Heart left ventricle (tissue), 16 donors: ENCODE measurements at regions not wholly inside any gene's neighbourhood (a gene's known extent, or its start where the extent isn't known, plus 50 kb on each side); places are given as distances from the start of the nearest gene placed in this dataset.

ENCODE experiments used
- ATAC-seq, 4 donors: fragments of 200-7000 bp; cut with Tn5 transposase; one replicate each; pipeline ENCODE4 v1.9.1; 2020 to 2022; ENCODE audit warnings: moderate library complexity in 4 of 4, mild to moderate bottlenecking in 3 of 4, moderate number of reproducible peaks in 1 of 4
- DNase-seq, 5 donors: peaks; one replicate each; pipeline ENCODE4 v3.0.0-alpha.2; 2020
- H3K27ac ChIP-seq, 12 donors: fragments of 200-600 bp; sonication (generic) in 4 of 12; one replicate each; pipeline versions ENCODE4 v1.5.0 to v1.8.0; 2016 to 2022; ENCODE audit warnings: mild to moderate bottlenecking in 2 of 12
- H3K27me3 ChIP-seq, 9 donors: fragments of 200-600 bp; sonication (generic) in 2 of 9; one replicate each; pipeline versions ENCODE4 v1.5.1 to v1.8.0; 2016 to 2022; ENCODE audit warnings: mild to moderate bottlenecking in 3 of 9
- H3K36me3 ChIP-seq, 9 donors: fragments of 200-600 bp; sonication (generic) in 2 of 9; one replicate each; pipeline versions ENCODE4 v1.5.0 to v1.8.0; 2018 to 2022; ENCODE audit warnings: mild to moderate bottlenecking in 2 of 9
- H3K4me1 ChIP-seq, 12 donors: fragments of 200-600 bp; sonication (generic) in 4 of 12; one replicate each; pipeline versions ENCODE4 v1.5.0 to v1.8.0; 2016 to 2022; ENCODE audit warnings: mild to moderate bottlenecking in 3 of 12
- H3K4me3 ChIP-seq, 12 donors: fragments of 200-600 bp; sonication (generic) in 4 of 12; one replicate each; pipeline versions ENCODE4 v1.5.0 to v1.8.0; 2017 to 2022; ENCODE audit warnings: mild to moderate bottlenecking in 9 of 12, moderate library complexity in 4 of 12
- H3K9me3 ChIP-seq, 12 donors: fragments of 200-600 bp; sonication (generic) in 4 of 12; one replicate each; pipeline versions ENCODE4 v1.5.0 to v1.8.0; 2016 to 2022; ENCODE audit warnings: mild to moderate bottlenecking in 1 of 12
- CTCF ChIP-seq, 12 donors: fragments of 200-600 bp; sonication (generic) in 4 of 12; IDR thresholded peaks; one replicate each; pipeline versions ENCODE4 v1.5.0 to v1.8.0; 2018 to 2022; ENCODE audit warnings: antibody characterized with exemption in 12 of 12, mild to moderate bottlenecking in 5 of 12
- POLR2A ChIP-seq, 2 donors: fragments of 450-650 bp; IDR thresholded peaks; one replicate each; pipeline ENCODE4 v1.6.1; 2017; ENCODE audit warnings: antibody characterized with exemption in 2 of 2, mild to moderate bottlenecking in 2 of 2, moderate library complexity in 2 of 2
- WGBS, 4 donors: extraction: QIAGEN DNeasy Blood & Tissue Kit in 2 of 4; methylation state at CpG; one replicate each; pipeline versions ENCODE4 v1.1.5 to v1.1.7; 2013 to 2018; 5-methylcytosine and 5-hydroxymethylcytosine counted together
- intact Hi-C, 10 donors: fragments of 100-400 bp; cut with DNase I; formaldehyde crosslinking; loops; one replicate each; pipeline versions ENCODE4 v1.11.1 to v1.14.2; 2022
- donor health status: ischemic (EF 13 %, LVEDD 7.1; RV severe dilation, severe dysfunction).
- donor health status: healthy with polysubstance abuse.
- donor health status: DM: no; HTN: yes; CAD: no.
- donor health status: DM: no; HTN: no; CAD: no.
- donor health status: ischemic (EF 25% LVEDD 6.9; RV normal size, moderate dysfunction).
- donor health status: ischemic (EF 25% LVEDD 5.7; RV mildly dilated, moderate dysfunction).
- donor health status: healthy.
- donor health status: DM: yes; HTN: yes; CAD: no.
- donor health status: ischemic (EF 35%, LVEDD 5.7; RV mildly dilated, moderate dysfunction).
- donor health status: nonischemic (EF 11% LVEDD 7.7; RV severe dilation, severe dysfunction).
- donor health status: DM: yes; HTN: yes; CAD: no.
- donor health status: PGD.
- donor health status: ischemic (EF 29% LVEDD 5.4; RV normal size, mild dysfunction).
- donor health status: nonischemic (EF 23%, LVEDD 6.1; RV moderate dilation, normal function).

- TF ChIP-seq CTCF (IDR thresholded peaks at IDR 0.05) (no peak), POLR2A (IDR thresholded peaks at IDR 0.05) (no peak)
- peaks cover 0 to 7% (median 0%) of the 10 kb centered on the region in 12 donors for H3K4me1 ChIP-seq
- no peaks in the 10 kb centered on the region for H3K9me3 ChIP-seq
- H3K36me3 ChIP-seq, result no peaks in the 10 kb centered on the region
- H3K4me3 ChIP-seq, result no peak overlapping the region
- ATAC-seq (no peak), DNase-seq (no peak)
- H3K27ac ChIP-seq, result no peak overlapping the region
- H3K27me3 ChIP-seq, result no peaks in the 10 kb centered on the region
- WGBS, 4 donors, result 90 to 97% (median 94%) methylated on average over 2 of the region's 2 CpGs
- intact Hi-C loops, result no loop called here
Measured at GRCh38 chr1:220438741-220439140, 89.2 kb upstream of the MARK1 start.

GRCh38 chr1:220432408-220432807 is 95.5 kb upstream of the MARK1 start:
- intact Hi-C loops, result no loop called here
- no peaks in the 10 kb centered on the region for H3K27me3 ChIP-seq
- DNase-seq, result no peak
- H3K4me1 ChIP-seq, result peaks cover 0 to 7% (median 0%) of the 10 kb centered on the region in 12 donors
- H3K9me3 ChIP-seq, result no peaks in the 10 kb centered on the region
- no peak overlapping the region for H3K4me3 ChIP-seq
- no peak for ATAC-seq
- H3K27ac ChIP-seq, result no peak overlapping the region
- no peaks in the 10 kb centered on the region for H3K36me3 ChIP-seq
- TF ChIP-seq POLR2A (IDR thresholded peaks at IDR 0.05) (no peak), CTCF (IDR thresholded peaks at IDR 0.05) (no peak)
- WGBS, 4 donors, result 94 to 100% (median 98%) methylated on average over 1 of the region's 1 CpG

- WGBS, 4 donors, result 49 to 58% (median 53%) methylated on average over 5 to 7 of the region's 7 CpGs
- Histone ChIP-seq H3K9me3 (no peaks in the 10 kb centered on the region), H3K4me1 (peaks cover 0 to 7% (median 0%) of the 10 kb centered on the region in 12 donors), H3K27ac (no peak overlapping the region), H3K4me3 (no peak overlapping the region), H3K36me3 (no peaks in the 10 kb centered on the region), H3K27me3 (no peaks in the 10 kb centered on the region)
- TF ChIP-seq POLR2A (IDR thresholded peaks at IDR 0.05) (no peak), CTCF (IDR thresholded peaks at IDR 0.05) (no peak)
- ATAC-seq, result no peak
- DNase-seq, result peak in 1 of 5 donors; percentile 27
- intact Hi-C loops, result no loop called here
Measured at GRCh38 chr1:220431554-220432239, 96.2 kb upstream of the MARK1 start.

- DNase-seq (no peak), ATAC-seq (no peak)
- no peaks in the 10 kb centered on the region for H3K36me3 ChIP-seq
- H3K9me3 ChIP-seq, result no peaks in the 10 kb centered on the region
- intact Hi-C loops, result no loop called here
- H3K4me1 ChIP-seq, result no peaks in the 10 kb centered on the region
- no peak for TF ChIP-seq POLR2A (IDR thresholded peaks at IDR 0.05)
- TF ChIP-seq CTCF (IDR thresholded peaks at IDR 0.05), result no peak
- H3K4me3 ChIP-seq, result no peak overlapping the region
- H3K27me3 ChIP-seq, result no peaks in the 10 kb centered on the region
- H3K27ac ChIP-seq, result no peak overlapping the region
- WGBS, 4 donors, result 26 to 32% (median 31%) methylated on average over 2 of the region's 2 CpGs
Measured at GRCh38 chr1:220430586-220430985, 97.3 kb upstream of the MARK1 start.
